A673 (cell line): ENCODE measurements at regions not wholly inside any gene's neighbourhood (a gene's known extent, or its start where the extent isn't known, plus 50 kb on each side); places are given as distances from the start of the nearest gene placed in this dataset.

Experiments used
- BruUV-seq: library from RNA; stranded (reverse); fragments of 400-500 nt; replicated peaks from 2 replicates; lab custom pipeline; 2021; lab: Mats Ljungman, UMichigan
- CTCF ChIA-PET: fragments of 300-600 bp; sonication (Branson Sonifier 250); formaldehyde crosslinking; loops from one replicate; lab custom pipeline; 2022; ENCODE audit warnings: antibody characterized with exemption; lab: Charles Lee
- POLR2A ChIA-PET: fragments of 300-600 bp; sonication (Branson Sonifier 250); formaldehyde crosslinking; loops from one replicate; lab custom pipeline; 2022; ENCODE audit warnings: antibody characterized with exemption; ENCODE audit not compliant: low non-redundant PET; lab: Charles Lee
- DNase-seq: peaks from one replicate; pipeline ENCODE4 v3.0.0-alpha.2; 2015; ENCODE audit warnings: low spot score
- H3K27ac ChIP-seq: fragments of 200-600 bp; sonication (generic); 2 replicates; pipeline ENCODE4 v1.5.1; 2016; ENCODE audit warnings: mixed run types, low read depth, mild to moderate bottlenecking, mixed read lengths, antibody characterized with exemption, low read length; ENCODE audit not compliant: poor library complexity, severe bottlenecking
- H3K27me3 ChIP-seq: fragments of 200-600 bp; sonication (generic); replicated peaks from 2 replicates; pipeline ENCODE4 v1.6.1; 2017; ENCODE audit warnings: mixed run types, low read depth, mild to moderate bottlenecking, mixed read lengths, antibody characterized with exemption, low read length; ENCODE audit not compliant: insufficient read depth, poor library complexity
- H3K36me3 ChIP-seq: fragments of 200-600 bp; sonication (generic); 2 replicates; pipeline ENCODE4 v1.6.1; 2016; ENCODE audit warnings: mixed run types, mild to moderate bottlenecking, mixed read lengths, antibody characterized with exemption, low read length; ENCODE audit not compliant: insufficient read depth, poor library complexity, severe bottlenecking
- H3K4me1 ChIP-seq: fragments of 200-600 bp; sonication (generic); 2 replicates; pipeline ENCODE4 v1.6.1; 2017; ENCODE audit warnings: mixed run types, mild to moderate bottlenecking, mixed read lengths, antibody characterized with exemption, low read length; ENCODE audit not compliant: insufficient read depth, poor library complexity, severe bottlenecking
- H3K4me3 ChIP-seq: fragments of 200-600 bp; sonication (generic); 2 replicates; pipeline ENCODE4 v1.5.1; 2016; ENCODE audit warnings: low read depth, mixed run types, mild to moderate bottlenecking, mixed read lengths, low read length; ENCODE audit not compliant: poor library complexity, severe bottlenecking
- H3K9me3 ChIP-seq: fragments of 200-600 bp; sonication (generic); 2 replicates; pipeline ENCODE4 v1.6.1; 2016; ENCODE audit warnings: mixed run types, low read depth, mild to moderate bottlenecking, mixed read lengths, antibody characterized with exemption, low read length; ENCODE audit not compliant: poor library complexity, severe bottlenecking
- CTCF ChIP-seq: fragments of 300-800, 200-600 bp; sonication (generic); conservative IDR thresholded peaks from 2 replicates; pipeline ENCODE4 v1.5.1; 2017; ENCODE audit warnings: low read depth, mild to moderate bottlenecking, antibody characterized with exemption, low read length, moderate library complexity, mixed read lengths
- EZH2 ChIP-seq: fragments of 200-600 bp; sonication (generic); IDR thresholded peaks from 2 replicates; pipeline ENCODE4 v1.6.1; 2017; ENCODE audit warnings: borderline replicate concordance, low read depth, mild to moderate bottlenecking, mixed read lengths, antibody characterized with exemption, low read length; ENCODE audit not compliant: poor library complexity, severe bottlenecking
- intact Hi-C: fragments of 100-400 bp; cut with micrococcal nuclease; formaldehyde crosslinking; loops from one replicate; pipeline ENCODE4 v1.10.0; 2022; ENCODE audit not compliant: unreplicated experiment

GRCh38 chr10:59463909-59464308 is 101.6 kb upstream of the FAM13C start:
- intact Hi-C loops = loop anchor here (5.0 kb wide), 1 partner anchor 118 kb away; no protein-coding TSS in a partner anchor
- ChIA-PET CTCF (no interaction called here), POLR2A (no interaction called here)
- peak; percentile 14 for DNase-seq
- peak overlapping the region; percentile 28 for H3K27ac ChIP-seq
- H3K9me3 ChIP-seq = peaks cover 4% of the 10 kb centered on the region
- no peaks in the 10 kb centered on the region for H3K27me3 ChIP-seq
- no peak overlapping the region for H3K4me3 ChIP-seq
- TF ChIP-seq CTCF = no peak
- TF ChIP-seq EZH2 = no peak
- BruUV-seq = no TSS peak
- H3K36me3 ChIP-seq = no peaks in the 10 kb centered on the region
- peaks cover 25% of the 10 kb centered on the region for H3K4me1 ChIP-seq

GRCh38 chr10:59460601-59461000 is 98.3 kb upstream of the FAM13C start:
- ChIA-PET CTCF (no interaction called here), POLR2A (no interaction called here)
- TF ChIP-seq CTCF (no peak), EZH2 (no peak)
- H3K36me3 ChIP-seq = no peaks in the 10 kb centered on the region
- no peaks in the 10 kb centered on the region for H3K9me3 ChIP-seq
- H3K27ac ChIP-seq = no peak overlapping the region
- H3K4me3 ChIP-seq = no peak overlapping the region
- intact Hi-C loops = loop anchor here (5.0 kb wide), 1 partner anchor 122 kb away; no protein-coding TSS in a partner anchor
- no TSS peak for BruUV-seq
- peaks cover 25% of the 10 kb centered on the region for H3K4me1 ChIP-seq
- no peak for DNase-seq
- no peaks in the 10 kb centered on the region for H3K27me3 ChIP-seq

GRCh38 chr10:59456199-59456598 is 93.8 kb upstream of the FAM13C start:
- TF ChIP-seq CTCF = no peak
- no peak for TF ChIP-seq EZH2
- Histone ChIP-seq H3K27ac (no peak overlapping the region), H3K9me3 (no peaks in the 10 kb centered on the region), H3K36me3 (no peaks in the 10 kb centered on the region), H3K4me1 (no peaks in the 10 kb centered on the region), H3K27me3 (no peaks in the 10 kb centered on the region), H3K4me3 (no peak overlapping the region)
- ChIA-PET CTCF (no interaction called here), POLR2A (no interaction called here)
- DNase-seq = no peak
- BruUV-seq = no TSS peak
- intact Hi-C loops = no loop called here
